Stimulated activated CD4-positive, alpha-beta T cell treated with anti-CD3 and anti-CD28 coated beads, Interleukin-15, amount 100 ng/mL, for 1 hour (primary cell): ENCODE measurements at regions not wholly inside any gene's neighbourhood (a gene's known extent, or its start where the extent isn't known, plus 50 kb on each side); places are given as distances from the start of the nearest gene placed in this dataset.
"Not testable (repeated sequence)": the region's sequence is repeated elsewhere in the genome, so short reads cannot be mapped to it uniquely, and the experiment has no call there.

Experiments used
- DNase-seq, 2 donors: peaks; one replicate each; pipeline ENCODE4 v3.0.0-alpha.2; 2020; ENCODE audit warnings: low read depth in 1 of 2, low spot score in 1 of 2

- no peak for DNase-seq
Observed at GRCh38 chr1:201721082-201722049, 107.6 kb upstream of the IPO9 start.

GRCh38 chr1:201724039-201724765, 104.8 kb upstream of the IPO9 start:
- no peak for DNase-seq

- DNase-seq = no peak
Observed at GRCh38 chr1:201724766-201725118, 104.2 kb upstream of the IPO9 start.

- DNase-seq = no peak
Observed at GRCh38 chr1:201726700-201727099, 102.3 kb upstream of the IPO9 start.

- no peak for DNase-seq
Observed at GRCh38 chr1:201728731-201729130, 100.2 kb upstream of the IPO9 start.

- no peak for DNase-seq
Observed at GRCh38 chr1:201729973-201730608, 98.9 kb upstream of the IPO9 start.

- DNase-seq = no peak
Observed at GRCh38 chr1:201730611-201731010, 98.3 kb upstream of the IPO9 start.

GRCh38 chr1:201731142-201731541, 97.8 kb upstream of the IPO9 start:
- DNase-seq = no peak

- no peak for DNase-seq
Observed at GRCh38 chr1:201731592-201731991, 97.4 kb upstream of the IPO9 start.

- DNase-seq = no peak
Observed at GRCh38 chr1:201732351-201732750, 96.6 kb upstream of the IPO9 start.

GRCh38 chr1:201734221-201734620, 94.7 kb upstream of the IPO9 start:
- DNase-seq = not testable (repeated sequence)

GRCh38 chr1:201734786-201735185, 94.2 kb upstream of the IPO9 start:
- no peak for DNase-seq

- DNase-seq = no peak
Observed at GRCh38 chr1:201736707-201737320, 92.1 kb upstream of the IPO9 start.

GRCh38 chr1:201737352-201738060, 91.5 kb upstream of the IPO9 start:
- DNase-seq = no peak

- no peak for DNase-seq
Observed at GRCh38 chr1:201739080-201739479, 89.9 kb upstream of the IPO9 start.

- DNase-seq = peak; percentile 11 to 42
Observed at GRCh38 chr1:201739492-201740085, 89.4 kb upstream of the IPO9 start.

- peak in 1 of 2 donors; percentile 4 for DNase-seq
Observed at GRCh38 chr1:201740086-201740541, 88.8 kb upstream of the IPO9 start.

- DNase-seq = no peak
Observed at GRCh38 chr1:201740670-201741111, 88.3 kb upstream of the IPO9 start.

- DNase-seq = no peak
Observed at GRCh38 chr1:201741763-201742342, 87.1 kb upstream of the IPO9 start.

GRCh38 chr1:201742476-201742875, 86.5 kb upstream of the IPO9 start:
- no peak for DNase-seq
